IPS-NIHi7 (cell line): ENCODE measurements at regions not wholly inside any gene's neighbourhood (a gene's known extent, or its start where the extent isn't known, plus 50 kb on each side); places are given as distances from the start of the nearest gene placed in this dataset.
"Not testable (repeated sequence)": the region's sequence is repeated elsewhere in the genome, so short reads cannot be mapped to it uniquely, and the experiment has no call there.

Experiments
- DNase-seq: peaks from one replicate; pipeline ENCODE4 v3.0.0; 2012; ENCODE audit warnings: mixed read lengths; ENCODE audit errors: extremely low spot score

GRCh38 chr4:62706423-62706822, 1506.3 kb downstream of the ADGRL3 start:
- no peak for DNase-seq

GRCh38 chr4:62683799-62684566, 1483.9 kb downstream of the ADGRL3 start:
- DNase-seq: no peak

GRCh38 chr4:62676962-62677361, 1476.8 kb downstream of the ADGRL3 start:
- no peak for DNase-seq

- DNase-seq: no peak
Observed at GRCh38 chr4:62670514-62670913, 1470.4 kb downstream of the ADGRL3 start.

GRCh38 chr4:62661821-62662220, 1461.7 kb downstream of the ADGRL3 start:
- no peak for DNase-seq

- DNase-seq: no peak
Observed at GRCh38 chr4:62656006-62656405, 1455.9 kb downstream of the ADGRL3 start.

GRCh38 chr4:62644372-62644771, 1444.2 kb downstream of the ADGRL3 start:
- peak; percentile 12 for DNase-seq

- DNase-seq: no peak
Observed at GRCh38 chr4:62640296-62640695, 1440.2 kb downstream of the ADGRL3 start.

GRCh38 chr4:62627671-62628070, 1427.5 kb downstream of the ADGRL3 start:
- DNase-seq: no peak

- DNase-seq: no peak
Observed at GRCh38 chr4:62627141-62627540, 1427.0 kb downstream of the ADGRL3 start.

- no peak for DNase-seq
Observed at GRCh38 chr4:62622089-62622488, 1422.0 kb downstream of the ADGRL3 start.

GRCh38 chr4:62619971-62620370, 1419.8 kb downstream of the ADGRL3 start:
- no peak for DNase-seq

- DNase-seq: no peak
Observed at GRCh38 chr4:62618042-62618441, 1417.9 kb downstream of the ADGRL3 start.

GRCh38 chr4:62601737-62602136, 1401.6 kb downstream of the ADGRL3 start:
- DNase-seq: no peak

- not testable (repeated sequence) for DNase-seq
Observed at GRCh38 chr4:62595265-62595664, 1395.1 kb downstream of the ADGRL3 start.

- no peak for DNase-seq
Observed at GRCh38 chr4:62591756-62592155, 1391.6 kb downstream of the ADGRL3 start.

GRCh38 chr4:62588671-62589070, 1388.5 kb downstream of the ADGRL3 start:
- no peak for DNase-seq

GRCh38 chr4:62571494-62571893, 1371.4 kb downstream of the ADGRL3 start:
- DNase-seq: no peak

GRCh38 chr4:62560858-62561257, 1360.7 kb downstream of the ADGRL3 start:
- no peak for DNase-seq

- no peak for DNase-seq
Observed at GRCh38 chr4:62550121-62550520, 1350.0 kb downstream of the ADGRL3 start.

- no peak for DNase-seq
Observed at GRCh38 chr4:62549601-62550000, 1349.5 kb downstream of the ADGRL3 start.

- no peak for DNase-seq
Observed at GRCh38 chr4:62548765-62549164, 1348.6 kb downstream of the ADGRL3 start.

GRCh38 chr4:62548108-62548524, 1348.0 kb downstream of the ADGRL3 start:
- DNase-seq: no peak

- DNase-seq: no peak
Observed at GRCh38 chr4:62544428-62544827, 1344.3 kb downstream of the ADGRL3 start.
